ENCODE measurements at regions not wholly inside any gene's neighbourhood (a gene's known extent, or its start where the extent isn't known, plus 50 kb on each side); places are given as distances from the start of the nearest gene placed in this dataset.
A peak's percentile ranks its signal among the peaks of the same experiment; 100 is the strongest.

- FAIRE-seq (no peak), DNase-seq (ENCODE audit: low spot score) (no peak)
Observed at GRCh38 chr1:193346085-193346484, 159.7 kb upstream of the B3GALT2 start.

GRCh38 chr1:193342811-193343210 is 156.4 kb upstream of the B3GALT2 start:
- FAIRE-seq, result no peak

GRCh38 chr1:193340331-193340730 is 153.9 kb upstream of the B3GALT2 start:
- FAIRE-seq (no peak), DNase-seq (ENCODE audit: low spot score) (no peak)

More at GRCh38 chr1:193342811-193343210, 156.4 kb upstream of the B3GALT2 start:
- DNase-seq (ENCODE audit: low spot score), result no peak

GRCh38 chr1:193339401-193339800 is 153.0 kb upstream of the B3GALT2 start:
- DNase-seq (ENCODE audit: low spot score), result no peak
- no peak for FAIRE-seq

GRCh38 chr1:193338194-193338593 is 151.8 kb upstream of the B3GALT2 start:
- DNase-seq (ENCODE audit: low spot score) (no peak), FAIRE-seq (no peak)

- FAIRE-seq, result no peak
- no peak for DNase-seq (ENCODE audit: low spot score)
Observed at GRCh38 chr1:193335806-193336428, 149.5 kb upstream of the B3GALT2 start.

GRCh38 chr1:193333166-193333565 is 146.8 kb upstream of the B3GALT2 start:
- FAIRE-seq, result no peak
- DNase-seq (ENCODE audit: low spot score), result no peak

GRCh38 chr1:193326296-193326695 is 139.9 kb upstream of the B3GALT2 start:
- FAIRE-seq, result no peak
- DNase-seq (ENCODE audit: low spot score), result no peak

- FAIRE-seq (no peak), DNase-seq (ENCODE audit: low spot score) (no peak)
Observed at GRCh38 chr1:193325771-193326170, 139.4 kb upstream of the B3GALT2 start.

GRCh38 chr1:193325042-193325441 is 138.6 kb upstream of the B3GALT2 start:
- FAIRE-seq, result no peak

GRCh38 chr1:193322211-193322610 is 135.8 kb upstream of the B3GALT2 start:
- FAIRE-seq (no peak), DNase-seq (ENCODE audit: low spot score) (peak; percentile 12)

More at GRCh38 chr1:193325042-193325441, 138.6 kb upstream of the B3GALT2 start:
- no peak for DNase-seq (ENCODE audit: low spot score)

GRCh38 chr1:193321242-193321840 is 134.9 kb upstream of the B3GALT2 start:
- FAIRE-seq, result no peak
- DNase-seq (ENCODE audit: low spot score), result no peak

GRCh38 chr1:193320270-193320669 is 133.9 kb upstream of the B3GALT2 start:
- DNase-seq (ENCODE audit: low spot score) (no peak), FAIRE-seq (no peak)

GRCh38 chr1:193318347-193318746 is 131.9 kb upstream of the B3GALT2 start:
- DNase-seq (ENCODE audit: low spot score), result no peak
- FAIRE-seq, result no peak

GRCh38 chr1:193313354-193314140 is 127.1 kb upstream of the B3GALT2 start:
- DNase-seq (ENCODE audit: low spot score) (no peak), FAIRE-seq (no peak)

GRCh38 chr1:193312432-193312831 is 126.0 kb upstream of the B3GALT2 start:
- FAIRE-seq, result no peak

GRCh38 chr1:193311226-193311948 is 125.0 kb upstream of the B3GALT2 start:
- FAIRE-seq (no peak), DNase-seq (ENCODE audit: low spot score) (no peak)

More at GRCh38 chr1:193312432-193312831, 126.0 kb upstream of the B3GALT2 start:
- no peak for DNase-seq (ENCODE audit: low spot score)

GRCh38 chr1:193310564-193310963 is 124.2 kb upstream of the B3GALT2 start:
- DNase-seq (ENCODE audit: low spot score) (no peak), FAIRE-seq (no peak)

GRCh38 chr1:193309936-193310475 is 123.6 kb upstream of the B3GALT2 start:
- no peak for FAIRE-seq

GRCh38 chr1:193308438-193308837 is 122.0 kb upstream of the B3GALT2 start:
- DNase-seq (ENCODE audit: low spot score) (no peak), FAIRE-seq (no peak)

More at GRCh38 chr1:193309936-193310475, 123.6 kb upstream of the B3GALT2 start:
- no peak for DNase-seq (ENCODE audit: low spot score)

- FAIRE-seq, result no peak
- no peak for DNase-seq (ENCODE audit: low spot score)
Observed at GRCh38 chr1:193306430-193306829, 120.0 kb upstream of the B3GALT2 start.
